DMS153 (cell line): ENCODE measurements at regions not wholly inside any gene's neighbourhood (a gene's known extent, or its start where the extent isn't known, plus 50 kb on each side); places are given as distances from the start of the nearest gene placed in this dataset.

Experiments
- DNase-seq: peaks from one replicate; lab custom pipeline; 2025; lab: John Stamatoyannopoulos, UW

- no peak for DNase-seq
Observed at GRCh38 chr22:48679656-48680555, 1147.8 kb downstream of the BRD1 start.

DNA sequence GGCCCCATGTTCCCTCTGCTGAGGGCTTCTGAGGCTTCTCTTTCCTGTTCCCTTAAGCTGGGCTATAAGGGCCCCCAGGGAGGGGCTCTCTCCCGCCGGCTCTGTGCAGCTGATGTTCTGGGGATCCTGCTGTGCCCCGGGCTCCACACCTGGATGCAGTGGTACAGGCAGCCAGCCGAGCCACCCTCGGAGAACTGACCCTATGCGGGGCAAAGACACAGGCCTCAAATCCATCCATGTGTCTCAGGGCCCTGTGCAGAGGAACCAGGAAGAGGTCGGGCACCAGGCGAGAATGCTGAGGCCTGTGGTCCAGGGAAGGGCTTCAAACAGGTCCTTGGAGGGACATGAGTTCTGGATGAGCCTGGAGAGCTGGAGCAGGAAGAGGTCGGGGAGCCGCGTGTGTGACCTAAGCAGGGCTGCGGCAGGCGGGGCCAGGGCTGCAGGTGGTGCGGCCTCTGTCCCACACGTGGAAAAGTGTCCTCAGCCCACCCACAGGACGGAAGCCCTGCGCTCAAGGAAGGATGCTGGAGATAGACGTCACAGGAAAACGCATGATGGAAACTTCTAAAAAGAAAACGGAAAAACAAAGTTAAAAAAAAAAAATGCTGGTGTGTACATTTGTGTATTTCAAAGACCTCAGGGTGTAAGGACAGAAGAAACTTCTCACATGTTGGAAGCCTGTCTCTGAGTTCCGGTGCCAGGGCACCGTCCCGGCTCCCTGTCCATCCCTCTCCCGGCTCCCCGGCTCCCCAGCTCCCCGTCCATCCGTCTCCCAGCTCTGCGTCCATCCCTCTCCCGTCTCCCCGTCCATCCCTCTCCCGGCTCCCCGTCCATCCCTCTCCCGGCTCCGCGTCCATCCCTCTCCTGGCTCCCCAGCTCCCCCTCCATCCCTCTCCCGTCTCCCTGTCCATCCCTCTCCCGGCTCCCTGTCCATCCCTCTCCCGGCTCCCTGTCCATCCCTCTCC, 1149.2 kb downstream of the BRD1 start:
- no peak for DNase-seq

GRCh38 chr22:48677621-48678020, 1150.1 kb downstream of the BRD1 start:
- DNase-seq, result no peak

DNA sequence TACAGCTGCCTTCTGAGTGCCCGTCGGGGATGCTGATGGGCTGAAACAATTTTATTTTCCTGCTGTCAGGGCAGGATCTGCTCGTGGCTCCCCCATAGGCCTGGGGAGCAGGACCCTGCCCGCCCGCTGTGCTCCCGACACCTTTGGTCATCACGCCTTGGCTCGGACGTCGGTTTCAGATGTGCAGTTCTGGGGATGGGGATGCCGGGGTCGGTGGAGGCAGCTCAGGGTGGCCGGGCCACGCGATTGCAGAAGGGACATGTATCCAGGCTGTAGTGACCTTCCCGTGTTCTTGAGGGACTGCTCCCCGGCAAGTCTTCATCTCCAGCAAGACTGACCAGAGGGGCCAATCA, 1150.5 kb downstream of the BRD1 start:
- no peak for DNase-seq

- DNase-seq, result no peak
Observed at GRCh38 chr22:48676266-48677167, 1151.2 kb downstream of the BRD1 start.

GRCh38 chr22:48675830-48676145, 1151.9 kb downstream of the BRD1 start:
- no peak for DNase-seq

DNA sequence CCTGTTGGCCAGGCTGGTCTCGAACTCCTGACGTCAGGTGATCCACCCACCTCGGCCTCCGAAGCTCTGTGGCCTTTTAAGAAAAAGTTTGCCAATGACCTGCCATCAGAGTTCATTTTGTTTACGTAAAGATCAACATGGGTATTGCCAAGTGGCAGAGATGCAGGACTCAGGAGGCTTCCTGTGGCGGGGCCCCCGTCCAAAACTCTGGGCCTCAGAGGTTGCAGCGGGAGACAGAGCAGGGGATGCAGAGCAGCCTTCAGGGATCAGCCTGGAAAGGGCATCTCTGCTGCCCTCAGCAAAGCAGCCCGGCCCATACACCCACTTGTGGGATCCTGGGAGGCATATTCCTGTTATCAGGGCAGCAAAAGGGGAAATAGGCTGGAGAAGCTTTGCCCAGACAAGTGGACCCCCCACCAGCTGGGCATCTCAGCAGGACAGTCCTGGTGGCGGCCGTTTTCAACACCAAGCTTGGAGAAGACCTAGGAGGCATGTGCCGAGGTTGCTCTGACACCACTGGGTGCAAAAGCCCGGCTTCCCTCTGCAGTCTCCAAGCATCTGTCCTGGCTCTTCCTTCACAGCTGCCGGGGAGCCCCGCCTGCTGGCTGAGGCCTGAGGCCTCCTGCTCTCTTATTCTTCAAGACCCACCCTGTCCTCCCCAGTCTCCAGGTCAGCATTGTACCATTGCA, 1152.4 kb downstream of the BRD1 start:
- DNase-seq, result no peak

GRCh38 chr22:48673806-48674500, 1153.7 kb downstream of the BRD1 start:
- no peak for DNase-seq

DNA sequence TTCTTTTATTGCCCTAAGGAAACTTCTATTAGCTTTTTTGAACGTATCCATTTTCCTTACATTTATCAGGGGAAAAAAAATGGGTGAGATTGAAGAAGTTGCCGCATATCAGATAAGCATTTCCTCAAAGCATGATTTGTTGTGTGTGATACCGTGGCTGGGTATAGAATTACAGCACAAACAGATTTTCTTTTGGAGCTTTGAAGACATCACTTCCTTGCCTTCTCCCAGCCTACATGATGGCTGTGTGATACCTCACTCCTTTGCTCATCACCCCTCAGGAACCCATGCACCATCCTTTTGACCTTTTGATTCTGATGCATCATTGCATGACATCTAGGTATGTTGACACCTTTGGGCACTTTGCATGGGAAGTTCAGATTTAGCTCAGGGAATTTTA, 1155.3 kb downstream of the BRD1 start:
- DNase-seq, result no peak

DNA sequence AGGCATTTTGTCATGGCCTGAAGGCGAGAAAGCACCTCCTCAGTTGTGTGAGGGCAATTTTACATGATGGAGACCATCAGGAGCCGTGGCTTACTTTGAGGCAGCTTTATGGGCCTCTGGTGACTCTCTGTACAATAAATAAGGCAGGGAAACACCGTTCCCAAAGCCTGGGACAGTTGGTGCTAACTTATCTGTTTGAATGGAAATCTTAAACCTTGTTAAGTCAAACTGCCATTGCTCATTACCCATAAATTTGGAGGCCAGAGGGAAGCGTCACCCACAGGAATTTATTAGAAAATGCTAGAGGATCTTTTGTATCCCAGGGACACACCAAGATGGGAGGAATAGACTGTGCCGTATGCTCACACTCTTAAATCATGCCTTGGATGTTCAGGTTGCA, 1156.9 kb downstream of the BRD1 start:
- no peak for DNase-seq

DNA sequence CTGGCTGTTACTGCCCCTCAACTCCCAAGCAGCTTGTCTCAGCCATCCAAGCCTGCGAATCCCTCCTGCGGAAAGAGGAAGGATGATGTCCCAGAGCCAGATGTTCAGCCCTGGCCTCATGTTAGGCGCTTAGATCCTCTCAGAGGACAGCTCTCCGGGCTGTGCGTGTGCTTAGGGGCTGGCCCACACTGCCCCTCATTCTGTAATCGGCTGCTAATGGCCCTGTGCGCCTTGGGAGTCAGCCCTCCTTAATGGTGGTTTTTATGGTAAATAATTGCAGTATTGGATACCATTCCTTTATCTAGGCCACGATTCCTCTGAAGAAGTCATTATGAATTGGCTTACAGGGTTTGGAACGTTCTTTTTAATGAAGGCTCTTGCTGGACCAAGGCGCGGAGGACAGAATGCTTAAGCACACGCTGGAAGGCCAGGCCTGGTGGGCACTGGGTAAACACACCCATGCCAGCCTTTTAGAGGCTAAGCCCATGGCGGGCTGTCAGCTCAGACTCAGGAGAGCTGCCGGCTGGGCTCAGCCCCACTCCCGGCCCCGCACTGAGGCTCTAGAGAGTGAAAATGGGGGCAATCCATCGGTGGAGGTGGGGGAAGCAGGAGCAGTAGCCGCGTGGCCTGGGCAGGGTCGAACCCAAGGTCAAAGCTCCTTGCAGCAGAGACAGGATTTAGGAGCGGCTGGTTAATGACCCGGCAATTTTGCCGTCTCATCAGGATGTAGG, 1157.5 kb downstream of the BRD1 start:
- DNase-seq, result no peak

DNA sequence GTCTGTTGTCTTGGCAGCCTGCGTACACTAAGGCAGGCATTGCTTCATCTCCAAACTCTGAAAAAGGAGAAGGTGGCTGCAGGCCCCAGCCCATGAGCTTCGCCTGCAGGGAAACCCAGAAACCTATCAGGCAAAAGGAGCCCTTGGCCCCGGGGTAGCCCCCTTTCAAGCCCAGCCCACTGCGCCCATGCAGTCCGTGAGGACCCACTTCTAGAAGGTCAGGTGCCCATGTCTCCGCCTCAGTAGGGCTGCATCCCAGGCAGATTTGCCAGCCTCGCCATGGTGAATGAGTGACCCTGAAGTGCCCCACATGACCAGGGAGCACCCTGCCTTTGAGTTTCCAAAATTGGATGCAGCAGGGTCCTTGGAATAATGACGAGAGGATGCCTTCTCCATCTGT, 1158.4 kb downstream of the BRD1 start:
- DNase-seq, result no peak

DNA sequence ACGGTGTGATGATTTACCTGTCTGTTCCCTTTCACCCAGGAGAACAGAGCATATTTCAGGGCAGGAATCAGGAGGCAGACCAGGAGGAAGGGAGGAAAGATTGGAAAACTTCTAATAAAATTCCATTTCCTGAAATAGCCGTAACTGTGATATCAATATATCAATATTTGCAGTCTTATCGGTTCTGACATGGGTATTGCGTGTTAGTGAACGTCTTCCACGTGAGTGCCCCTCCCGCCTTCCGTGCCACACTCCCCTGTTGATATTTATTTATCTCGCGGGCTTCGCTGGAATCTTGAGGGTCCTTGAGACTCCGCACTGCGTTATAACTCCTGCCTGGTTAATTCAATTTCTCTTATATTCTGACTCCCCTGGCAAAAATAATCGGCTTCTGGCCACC, 1160.4 kb downstream of the BRD1 start:
- DNase-seq, result no peak

DNA sequence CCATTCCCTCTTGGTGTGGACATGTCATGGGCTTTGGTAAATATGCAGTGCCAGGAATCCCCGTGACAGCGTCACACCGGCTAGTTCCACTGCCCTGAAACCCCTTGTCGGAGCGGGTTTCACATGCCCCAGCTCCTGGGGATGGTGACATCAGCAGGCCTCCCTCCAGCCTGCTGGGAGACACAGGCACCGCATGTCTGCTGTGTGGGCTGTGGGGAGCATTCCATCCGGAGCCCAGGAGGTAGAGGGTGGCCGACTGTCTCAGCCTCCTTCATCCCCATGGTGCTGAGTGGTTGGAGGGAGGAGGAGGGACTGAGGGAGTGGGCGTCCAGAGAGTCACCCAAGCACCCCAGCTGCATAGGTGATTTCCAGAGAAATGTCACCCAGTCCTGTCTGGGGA, 1161.1 kb downstream of the BRD1 start:
- no peak for DNase-seq

GRCh38 chr22:48665311-48665995, 1162.2 kb downstream of the BRD1 start:
- DNase-seq, result no peak

- DNase-seq, result no peak
Observed at GRCh38 chr22:48664586-48664985, 1163.1 kb downstream of the BRD1 start.

DNA sequence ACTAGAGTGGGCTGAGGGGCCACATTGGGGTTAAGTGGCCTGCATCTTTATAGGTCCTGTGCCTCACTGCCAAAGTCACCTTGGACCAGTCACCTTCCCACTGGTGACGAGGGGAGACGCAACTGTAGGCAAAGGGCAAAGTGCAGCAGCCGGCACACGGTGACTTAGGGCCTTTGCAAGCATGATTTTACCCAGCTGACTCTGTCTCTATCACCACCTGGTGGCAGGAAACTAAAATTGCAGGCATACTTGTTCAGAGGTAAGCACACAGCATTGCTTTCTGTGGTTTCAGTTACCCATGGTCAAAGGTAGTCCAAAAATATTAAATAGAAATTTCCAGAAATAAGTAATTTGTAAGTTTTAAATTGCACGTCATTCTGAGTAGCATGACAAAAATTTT, 1164.4 kb downstream of the BRD1 start:
- no peak for DNase-seq

DNA sequence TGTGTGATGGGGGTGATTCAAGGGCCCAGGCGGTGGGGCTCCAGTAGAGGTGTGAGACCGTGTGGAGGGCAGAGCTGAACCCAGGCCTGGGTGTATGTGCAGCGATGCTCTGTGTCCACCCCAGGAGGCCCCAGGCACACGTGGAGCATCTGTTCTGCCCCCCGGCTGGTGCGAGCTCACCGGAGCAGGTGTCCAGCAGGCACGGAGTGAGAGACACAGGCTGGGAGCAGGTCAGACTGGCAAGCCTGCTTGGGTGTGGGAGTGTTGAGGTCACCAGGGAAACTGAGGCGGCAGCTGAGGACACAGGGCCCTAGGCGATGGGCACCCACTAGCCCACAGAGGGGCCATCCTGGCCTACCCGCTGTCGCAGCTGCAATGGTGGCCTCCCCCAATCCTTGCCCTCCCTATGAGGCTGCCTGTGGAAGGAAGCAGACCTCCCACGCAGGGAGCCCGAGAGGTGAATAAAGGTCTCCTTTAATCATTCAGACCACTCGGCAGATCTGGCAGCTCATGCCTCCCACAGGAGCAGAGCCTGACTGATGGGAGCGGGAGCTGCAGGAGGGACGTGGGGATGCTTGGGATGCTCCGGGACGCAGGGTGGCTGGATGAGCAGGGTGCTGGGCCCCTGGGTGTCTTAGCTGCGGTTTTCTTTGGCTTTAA, 1165.1 kb downstream of the BRD1 start:
- no peak for DNase-seq

DNA sequence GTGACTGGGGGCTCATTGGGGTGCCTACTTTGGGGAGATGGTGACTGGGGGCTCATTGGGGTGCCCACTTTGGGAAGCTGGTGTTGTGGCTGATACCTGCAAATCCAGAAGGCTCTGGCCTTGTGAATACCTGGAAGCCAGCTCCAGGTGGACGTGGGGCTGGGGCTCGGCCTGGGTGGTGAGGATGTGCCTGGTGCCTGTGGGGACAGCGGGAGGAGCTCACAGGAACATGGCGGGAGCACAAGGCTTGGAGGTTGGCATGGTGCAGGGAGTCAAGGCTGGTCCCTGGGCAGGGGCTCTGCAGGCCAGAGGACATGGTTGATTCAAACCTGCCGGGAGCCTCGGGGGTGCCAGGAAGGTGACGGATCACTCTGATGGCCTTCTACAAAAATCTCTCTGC, 1165.7 kb downstream of the BRD1 start:
- no peak for DNase-seq
